GM12873 (cell line): ENCODE measurements at regions not wholly inside any gene's neighbourhood (a gene's known extent, or its start where the extent isn't known, plus 50 kb on each side); places are given as distances from the start of the nearest gene placed in this dataset.

ENCODE experiments used
- TF ChIP-seq, protein P1 (sequence below): IDR thresholded peaks from 2 replicates; pipeline ENCODE4 v1.5.1; 2012; ENCODE audit warnings: low read depth, mild to moderate bottlenecking, moderate library complexity, low read length, control low read depth; ENCODE audit not compliant: insufficient read depth; ENCODE audit errors: missing control alignments

DNA sequence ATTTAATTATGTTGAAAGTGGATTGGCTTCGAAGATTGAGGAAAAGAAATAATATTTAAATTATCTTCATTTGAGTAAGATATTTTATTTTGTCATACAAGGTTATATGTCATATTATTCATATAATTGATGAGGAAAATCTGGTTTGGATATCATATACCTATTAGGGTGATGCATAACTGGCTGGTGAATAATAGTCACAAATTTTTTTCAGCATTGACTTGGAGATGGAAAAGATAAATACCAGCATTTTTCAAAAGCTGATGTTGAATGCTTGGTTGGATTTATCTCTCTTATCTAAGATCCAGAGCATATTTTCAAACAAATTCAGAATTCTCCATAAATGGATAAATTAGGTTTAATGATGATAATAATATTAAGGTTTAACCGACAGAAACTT is 93.5 kb upstream of the SLIT2 start:
- TF ChIP-seq, protein P1, sequence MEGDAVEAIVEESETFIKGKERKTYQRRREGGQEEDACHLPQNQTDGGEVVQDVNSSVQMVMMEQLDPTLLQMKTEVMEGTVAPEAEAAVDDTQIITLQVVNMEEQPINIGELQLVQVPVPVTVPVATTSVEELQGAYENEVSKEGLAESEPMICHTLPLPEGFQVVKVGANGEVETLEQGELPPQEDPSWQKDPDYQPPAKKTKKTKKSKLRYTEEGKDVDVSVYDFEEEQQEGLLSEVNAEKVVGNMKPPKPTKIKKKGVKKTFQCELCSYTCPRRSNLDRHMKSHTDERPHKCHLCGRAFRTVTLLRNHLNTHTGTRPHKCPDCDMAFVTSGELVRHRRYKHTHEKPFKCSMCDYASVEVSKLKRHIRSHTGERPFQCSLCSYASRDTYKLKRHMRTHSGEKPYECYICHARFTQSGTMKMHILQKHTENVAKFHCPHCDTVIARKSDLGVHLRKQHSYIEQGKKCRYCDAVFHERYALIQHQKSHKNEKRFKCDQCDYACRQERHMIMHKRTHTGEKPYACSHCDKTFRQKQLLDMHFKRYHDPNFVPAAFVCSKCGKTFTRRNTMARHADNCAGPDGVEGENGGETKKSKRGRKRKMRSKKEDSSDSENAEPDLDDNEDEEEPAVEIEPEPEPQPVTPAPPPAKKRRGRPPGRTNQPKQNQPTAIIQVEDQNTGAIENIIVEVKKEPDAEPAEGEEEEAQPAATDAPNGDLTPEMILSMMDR = no peak

DNA sequence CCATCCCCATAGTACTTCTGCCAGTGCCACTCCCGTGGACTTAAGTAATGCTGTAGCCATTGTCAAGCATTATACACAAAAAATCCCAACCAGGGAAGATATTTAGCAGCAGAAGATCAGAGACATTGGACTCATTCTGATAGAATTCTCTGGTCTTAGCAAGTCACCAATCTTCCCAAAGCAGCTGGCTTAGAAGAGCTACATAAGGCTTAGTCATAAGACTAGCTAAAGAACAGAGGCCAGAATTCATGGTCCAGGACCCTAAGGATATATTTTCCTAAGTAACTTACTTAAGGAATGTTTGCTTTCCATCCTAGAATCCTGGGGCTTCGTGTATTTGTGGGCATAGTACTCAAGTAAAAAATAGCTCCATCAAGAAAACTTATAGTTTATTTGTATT is 100.3 kb upstream of the SLIT2 start:
- TF ChIP-seq, protein P1 = no peak

DNA sequence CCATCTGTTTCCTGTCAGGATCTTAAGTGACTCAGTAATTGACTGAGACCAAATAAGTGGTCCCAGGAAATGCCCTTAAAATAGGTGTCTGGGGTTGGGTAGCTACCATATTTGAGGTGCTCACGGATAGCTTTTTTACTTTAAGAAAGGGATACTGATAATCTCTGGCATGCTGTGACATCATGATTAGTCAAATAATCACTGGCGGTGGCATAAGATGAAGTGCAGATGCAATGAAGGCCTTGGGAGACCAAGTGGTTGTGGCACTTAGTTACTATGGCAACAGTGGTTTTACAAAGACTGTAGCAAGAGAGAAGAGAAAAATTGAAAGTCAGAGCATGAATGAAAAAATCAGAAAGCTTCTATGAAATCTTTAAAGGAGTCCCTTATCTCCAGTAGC is 114.5 kb upstream of the SLIT2 start:
- TF ChIP-seq, protein P1 = no peak

DNA sequence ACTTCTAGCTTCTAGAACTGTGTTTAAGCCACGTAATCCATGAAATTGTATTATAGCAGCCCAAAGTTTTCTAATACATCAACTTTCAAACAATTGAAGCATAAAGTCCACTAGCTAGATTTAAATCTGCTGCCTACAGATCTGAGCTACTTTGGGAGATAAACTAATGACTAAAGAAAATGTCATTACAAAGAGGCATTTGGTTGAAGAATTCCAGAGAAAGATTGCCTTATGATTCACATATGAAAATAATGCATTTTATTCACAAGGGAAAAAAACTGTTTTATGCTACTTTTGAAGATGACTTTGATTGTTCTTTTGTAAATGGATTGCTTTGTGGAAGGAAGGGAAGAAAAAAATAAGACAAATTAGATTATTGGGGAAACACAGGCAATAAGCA is 124.1 kb upstream of the SLIT2 start:
- TF ChIP-seq, protein P1 = no peak

DNA sequence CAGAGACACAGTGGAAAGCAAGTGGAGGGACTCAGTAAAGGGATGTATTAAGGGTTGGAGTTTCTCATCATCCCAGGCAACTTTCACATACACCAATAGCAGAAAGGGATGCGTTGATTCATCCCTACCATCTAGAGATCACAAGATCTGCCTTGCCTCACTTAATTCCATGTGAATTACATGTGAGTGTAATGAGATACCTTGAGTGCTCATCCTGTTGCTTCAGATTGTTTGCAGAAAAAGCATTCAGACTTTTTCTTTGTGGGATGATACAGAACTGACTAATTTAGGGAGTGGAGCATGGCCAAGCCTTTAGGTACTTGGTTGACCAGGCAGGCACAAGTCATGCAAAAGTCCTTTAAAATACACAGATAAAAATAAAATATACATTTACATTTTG is 124.8 kb upstream of the SLIT2 start:
- TF ChIP-seq, protein P1 = no peak

DNA sequence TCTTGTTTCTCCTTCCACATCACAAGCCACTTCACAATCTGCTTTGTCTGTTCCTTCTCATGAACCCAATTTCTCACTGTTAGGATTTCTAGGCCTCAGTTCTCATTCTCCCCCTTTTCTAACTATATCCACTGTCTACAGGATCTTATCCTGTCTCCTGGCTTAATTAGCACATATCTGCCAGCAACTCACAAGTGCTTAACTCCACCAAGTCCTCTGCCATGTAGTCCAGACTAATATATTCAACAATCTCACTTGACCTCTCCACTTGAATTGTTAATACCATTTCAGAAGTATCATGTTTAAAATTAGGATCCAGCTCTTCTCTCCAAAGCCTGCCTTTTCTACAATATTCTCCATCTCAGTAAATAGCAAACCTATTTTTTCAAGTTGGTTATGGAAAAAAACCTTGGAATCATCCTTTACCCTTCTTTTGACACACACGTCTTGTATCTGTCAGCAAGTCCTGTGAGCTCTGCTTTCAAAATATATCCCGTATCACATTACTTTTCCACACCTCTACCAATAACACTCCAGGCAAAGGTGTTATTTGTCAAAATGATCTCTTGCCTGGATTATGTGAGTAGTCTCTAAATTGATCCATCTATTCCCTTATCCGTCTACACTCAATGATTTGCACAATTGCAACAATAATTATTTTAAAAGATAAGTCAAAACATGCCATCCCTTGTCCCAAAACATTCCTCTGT is 127.2 kb upstream of the SLIT2 start:
- TF ChIP-seq, protein P1 = no peak

DNA sequence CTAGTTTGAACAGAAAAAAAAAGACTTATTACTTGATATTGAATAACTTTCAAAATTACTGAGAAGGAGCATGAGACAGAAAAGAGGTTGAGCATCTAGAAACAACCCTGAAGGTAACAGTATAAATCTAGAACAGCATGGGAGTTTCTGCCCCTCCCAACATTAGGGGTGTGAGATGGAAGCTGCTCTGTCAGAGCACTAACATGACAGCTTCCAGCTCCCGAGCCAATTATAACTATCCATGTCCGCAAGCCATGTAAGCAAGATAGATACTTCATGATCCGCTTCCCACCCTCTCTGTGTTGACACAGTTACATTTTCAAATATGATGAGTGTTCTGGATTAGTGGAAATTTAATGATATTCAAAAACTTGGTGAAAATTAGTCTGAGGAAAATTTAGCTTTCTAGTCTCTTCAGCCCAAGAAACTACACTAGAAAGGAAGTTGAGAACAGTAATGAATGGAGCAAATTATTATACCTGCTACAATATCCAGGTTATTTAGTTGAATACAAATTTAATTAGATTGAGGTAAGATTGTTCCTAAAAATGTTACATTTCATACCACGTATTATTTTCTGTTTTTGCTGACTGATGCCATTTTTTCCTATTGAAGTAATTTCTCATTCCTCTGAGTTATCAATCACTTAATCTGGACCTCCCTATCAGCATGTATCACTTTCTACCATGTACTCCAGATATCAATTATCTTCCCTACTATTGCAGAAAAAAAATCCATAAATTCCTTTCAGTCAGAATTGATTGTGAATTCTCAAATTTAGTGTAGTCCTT is 129.3 kb upstream of the SLIT2 start:
- TF ChIP-seq, protein P1 = no peak
